Activated naive CD8-positive, alpha-beta T cell treated with anti-CD3 and anti-CD28 coated beads for 36 hours (primary cell): ENCODE measurements at regions not wholly inside any gene's neighbourhood (a gene's known extent, or its start where the extent isn't known, plus 50 kb on each side); places are given as distances from the start of the nearest gene placed in this dataset.
"Not testable (repeated sequence)": the region's sequence is repeated elsewhere in the genome, so short reads cannot be mapped to it uniquely, and the experiment has no call there.

Experiments
- DNase-seq: peaks from one replicate; pipeline ENCODE4 v3.0.0; 2021
- H3K27ac Mint-ChIP-seq: one replicate; pipeline ENCODE4 v1.8.0; 2022; ENCODE audit warnings: mild to moderate bottlenecking, moderate library complexity, mixed read lengths
- H3K27me3 Mint-ChIP-seq: one replicate; pipeline ENCODE4 v1.8.0; 2022; ENCODE audit warnings: mild to moderate bottlenecking, mixed read lengths
- H3K36me3 Mint-ChIP-seq: one replicate; pipeline ENCODE4 v1.8.0; 2021; ENCODE audit warnings: mild to moderate bottlenecking, mixed read lengths
- H3K4me1 Mint-ChIP-seq: one replicate; pipeline ENCODE4 v1.8.0; 2021; ENCODE audit warnings: mixed read lengths
- H3K4me3 Mint-ChIP-seq: one replicate; pipeline ENCODE4 v1.8.0; 2022; ENCODE audit warnings: mild to moderate bottlenecking, moderate library complexity, mixed read lengths
- H3K9me3 Mint-ChIP-seq: one replicate; pipeline ENCODE4 v1.8.0; 2022; ENCODE audit warnings: mixed read lengths

- no peak for DNase-seq
- Mint-ChIP-seq H3K36me3 (no peaks in the 10 kb centered on the region), H3K27me3 (no peaks in the 10 kb centered on the region), H3K4me1 (no peaks in the 10 kb centered on the region), H3K9me3 (peaks cover 2% of the 10 kb centered on the region), H3K27ac (no peak overlapping the region), H3K4me3 (no peak overlapping the region)
Measured at GRCh38 chr9:13439685-13440476, 160.4 kb upstream of the MPDZ start.

- H3K4me3 Mint-ChIP-seq = no peak overlapping the region
- no peaks in the 10 kb centered on the region for H3K9me3 Mint-ChIP-seq
- no peaks in the 10 kb centered on the region for H3K4me1 Mint-ChIP-seq
- no peak overlapping the region for H3K27ac Mint-ChIP-seq
- no peaks in the 10 kb centered on the region for H3K27me3 Mint-ChIP-seq
- DNase-seq = no peak
- H3K36me3 Mint-ChIP-seq = no peaks in the 10 kb centered on the region
Measured at GRCh38 chr9:13437866-13438265, 158.4 kb upstream of the MPDZ start.

GRCh38 chr9:13436591-13436990, 157.1 kb upstream of the MPDZ start:
- Mint-ChIP-seq H3K9me3 (no peaks in the 10 kb centered on the region), H3K27me3 (no peaks in the 10 kb centered on the region), H3K4me1 (no peaks in the 10 kb centered on the region), H3K36me3 (no peaks in the 10 kb centered on the region), H3K4me3 (no peak overlapping the region), H3K27ac (no peak overlapping the region)
- no peak for DNase-seq

DNA sequence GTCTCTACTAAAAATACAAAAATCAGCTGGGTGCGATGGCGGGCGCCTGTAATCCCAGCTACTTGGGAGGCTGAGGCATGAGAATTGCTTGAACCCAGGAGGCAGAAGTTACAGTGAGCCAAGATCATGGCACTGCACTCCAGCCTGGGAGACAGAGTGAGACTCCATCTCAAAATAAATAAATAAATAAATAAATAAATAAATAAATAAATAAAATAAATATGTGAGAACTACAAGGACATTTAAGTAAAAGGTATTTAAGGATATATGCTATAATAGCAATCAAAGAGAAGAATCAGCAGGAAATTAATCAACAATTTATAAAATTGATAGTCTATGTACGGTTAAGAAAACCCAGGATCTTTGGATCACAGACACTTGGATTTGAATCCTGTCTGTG, 154.0 kb upstream of the MPDZ start:
- H3K27ac Mint-ChIP-seq = not testable (repeated sequence)

DNA sequence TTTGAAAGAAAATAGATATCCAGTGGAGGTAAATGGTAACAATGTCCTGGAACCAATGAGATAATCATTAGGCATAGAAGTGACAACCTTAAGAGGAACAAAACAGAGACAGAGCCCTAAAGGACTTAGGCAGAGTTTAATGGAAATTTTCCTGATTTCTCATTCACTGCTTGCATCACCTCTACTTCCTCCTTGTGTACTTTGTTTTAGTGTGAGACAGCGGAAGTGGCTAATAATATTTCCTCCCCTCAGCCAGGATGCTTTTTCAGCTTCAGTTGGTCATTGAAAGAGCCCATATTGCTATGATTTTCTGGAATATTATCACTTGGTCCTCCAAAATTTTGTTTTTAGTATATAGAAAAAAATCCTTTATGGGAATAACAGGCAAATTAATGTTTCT, 153.4 kb upstream of the MPDZ start:
- Mint-ChIP-seq H3K27ac (no peak overlapping the region), H3K4me3 (no peak overlapping the region), H3K27me3 (no peaks in the 10 kb centered on the region), H3K36me3 (no peaks in the 10 kb centered on the region), H3K4me1 (no peaks in the 10 kb centered on the region), H3K9me3 (no peaks in the 10 kb centered on the region)
- DNase-seq = no peak

More for the DNA sequence above, 154.0 kb upstream of the MPDZ start:
- not testable (repeated sequence) for H3K4me3 Mint-ChIP-seq, H3K4me1 Mint-ChIP-seq, H3K9me3 Mint-ChIP-seq, DNase-seq, H3K27me3 Mint-ChIP-seq, H3K36me3 Mint-ChIP-seq

DNA sequence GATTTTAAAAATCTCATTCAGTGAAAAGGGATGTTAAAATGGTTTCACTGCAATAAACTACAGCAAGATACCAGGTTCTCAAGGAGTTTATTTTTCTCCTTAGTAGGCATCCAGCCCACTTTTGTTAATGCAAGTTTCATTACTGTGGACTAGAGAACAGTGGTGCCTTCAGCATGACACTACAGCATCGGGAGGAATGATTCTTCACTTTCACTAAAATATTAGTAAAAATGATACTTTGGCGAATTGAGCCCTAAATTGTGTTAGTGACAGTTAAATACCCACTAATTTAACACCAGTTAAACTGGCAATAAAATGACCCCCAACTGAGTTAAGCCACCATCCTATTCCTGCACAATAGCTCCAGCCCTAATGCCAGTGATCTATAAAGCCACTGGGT, 152.2 kb upstream of the MPDZ start:
- no peak for DNase-seq
- H3K9me3 Mint-ChIP-seq = no peaks in the 10 kb centered on the region
- H3K27ac Mint-ChIP-seq = no peak overlapping the region
- no peak overlapping the region for H3K4me3 Mint-ChIP-seq
- H3K36me3 Mint-ChIP-seq = no peaks in the 10 kb centered on the region
- no peaks in the 10 kb centered on the region for H3K27me3 Mint-ChIP-seq
- no peaks in the 10 kb centered on the region for H3K4me1 Mint-ChIP-seq

- Mint-ChIP-seq H3K4me1 (no peaks in the 10 kb centered on the region), H3K27ac (no peak overlapping the region), H3K9me3 (peaks cover 2% of the 10 kb centered on the region), H3K27me3 (no peaks in the 10 kb centered on the region), H3K36me3 (no peaks in the 10 kb centered on the region), H3K4me3 (no peak overlapping the region)
- DNase-seq = no peak
Measured at GRCh38 chr9:13431222-13431536, 151.7 kb upstream of the MPDZ start.

GRCh38 chr9:13430368-13431221, 151.1 kb upstream of the MPDZ start:
- no peaks in the 10 kb centered on the region for H3K27me3 Mint-ChIP-seq
- DNase-seq = no peak
- H3K27ac Mint-ChIP-seq = no peak overlapping the region
- H3K9me3 Mint-ChIP-seq = peaks cover 2% of the 10 kb centered on the region
- H3K36me3 Mint-ChIP-seq = no peaks in the 10 kb centered on the region
- H3K4me3 Mint-ChIP-seq = no peak overlapping the region
- no peaks in the 10 kb centered on the region for H3K4me1 Mint-ChIP-seq

GRCh38 chr9:13429301-13430190, 150.1 kb upstream of the MPDZ start:
- Mint-ChIP-seq H3K4me1 (no peaks in the 10 kb centered on the region), H3K4me3 (no peak overlapping the region), H3K9me3 (peaks cover 2% of the 10 kb centered on the region), H3K27me3 (no peaks in the 10 kb centered on the region), H3K36me3 (no peaks in the 10 kb centered on the region), H3K27ac (no peak overlapping the region)
- DNase-seq = no peak

DNA sequence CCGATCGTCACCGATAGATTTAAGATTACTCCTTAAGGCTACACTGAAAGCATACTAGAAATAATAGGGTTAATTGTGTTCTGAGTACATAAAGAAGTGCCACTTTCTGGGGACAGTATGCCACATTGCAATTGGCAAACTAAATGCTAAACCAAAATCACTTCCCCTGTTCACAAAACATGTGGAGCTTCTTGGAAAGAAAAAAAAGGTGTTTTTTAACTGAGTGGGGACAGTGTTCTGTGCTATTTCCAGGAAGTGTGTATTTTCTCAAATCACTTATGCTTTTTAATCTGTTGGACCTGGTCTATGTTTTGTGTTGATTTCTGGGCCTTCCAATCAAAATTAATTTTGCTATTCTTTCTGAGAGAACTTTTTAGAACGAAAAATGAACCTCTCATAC, 149.3 kb upstream of the MPDZ start:
- Mint-ChIP-seq H3K4me1 (no peaks in the 10 kb centered on the region), H3K9me3 (peaks cover 2% of the 10 kb centered on the region), H3K36me3 (no peaks in the 10 kb centered on the region), H3K4me3 (no peak overlapping the region), H3K27me3 (no peaks in the 10 kb centered on the region), H3K27ac (no peak overlapping the region)
- DNase-seq = no peak

DNA sequence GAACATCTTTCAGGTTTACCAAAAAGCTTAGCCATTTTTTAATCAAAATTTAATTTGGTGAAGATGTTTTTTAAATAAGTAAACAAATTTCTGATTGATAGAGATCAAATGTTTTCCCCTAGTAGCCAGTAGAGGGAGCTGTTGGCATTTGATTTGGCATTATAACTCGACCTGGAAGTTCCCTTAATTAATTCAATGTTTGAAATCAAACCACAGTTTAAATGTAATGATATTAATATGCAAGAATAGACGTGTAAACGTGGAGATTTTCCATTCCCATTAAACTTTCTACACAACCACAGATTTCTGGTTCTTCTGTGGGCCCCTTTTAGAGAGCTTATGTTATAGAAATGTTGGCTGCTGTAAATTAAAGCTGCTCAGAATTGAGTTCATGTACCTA, 148.1 kb upstream of the MPDZ start:
- Mint-ChIP-seq H3K27ac (no peak overlapping the region), H3K36me3 (no peaks in the 10 kb centered on the region), H3K4me3 (no peak overlapping the region), H3K9me3 (peaks cover 2% of the 10 kb centered on the region), H3K4me1 (no peaks in the 10 kb centered on the region), H3K27me3 (no peaks in the 10 kb centered on the region)
- no peak for DNase-seq

- Mint-ChIP-seq H3K4me1 (no peaks in the 10 kb centered on the region), H3K27me3 (no peaks in the 10 kb centered on the region), H3K36me3 (no peaks in the 10 kb centered on the region), H3K27ac (no peak overlapping the region), H3K4me3 (no peak overlapping the region), H3K9me3 (peaks cover 2% of the 10 kb centered on the region)
- DNase-seq = no peak
Measured at GRCh38 chr9:13426606-13427005, 147.1 kb upstream of the MPDZ start.

DNA sequence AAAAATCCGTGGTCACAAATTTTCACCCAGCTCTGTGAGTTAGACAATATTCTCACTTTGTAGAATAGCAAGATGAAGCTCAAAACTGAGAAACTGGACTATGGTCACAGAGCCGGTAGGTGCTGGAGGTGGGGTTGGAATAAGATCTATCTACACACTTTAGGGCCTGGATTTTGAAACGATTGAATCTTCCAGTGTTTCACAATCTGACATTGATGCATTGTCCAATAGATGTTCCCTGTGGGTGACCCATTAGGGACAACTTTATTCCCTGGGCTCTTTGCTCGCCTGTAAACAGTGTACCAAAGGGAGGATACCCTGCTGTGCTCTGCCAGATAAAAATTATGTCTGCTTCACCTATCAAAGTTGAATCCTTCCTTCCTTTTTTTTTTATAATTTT, 145.4 kb upstream of the MPDZ start:
- H3K9me3 Mint-ChIP-seq = peaks cover 2% of the 10 kb centered on the region
- H3K4me1 Mint-ChIP-seq = no peaks in the 10 kb centered on the region
- no peak overlapping the region for H3K4me3 Mint-ChIP-seq

GRCh38 chr9:13424204-13424603, 144.7 kb upstream of the MPDZ start:
- Mint-ChIP-seq H3K4me3 (no peak overlapping the region), H3K4me1 (no peaks in the 10 kb centered on the region), H3K9me3 (peaks cover 2% of the 10 kb centered on the region), H3K36me3 (no peaks in the 10 kb centered on the region), H3K27me3 (no peaks in the 10 kb centered on the region), H3K27ac (no peak overlapping the region)
- DNase-seq = no peak

More for the DNA sequence above, 145.4 kb upstream of the MPDZ start:
- no peak for DNase-seq
- Mint-ChIP-seq H3K36me3 (no peaks in the 10 kb centered on the region), H3K27me3 (no peaks in the 10 kb centered on the region), H3K27ac (no peak overlapping the region)

DNA sequence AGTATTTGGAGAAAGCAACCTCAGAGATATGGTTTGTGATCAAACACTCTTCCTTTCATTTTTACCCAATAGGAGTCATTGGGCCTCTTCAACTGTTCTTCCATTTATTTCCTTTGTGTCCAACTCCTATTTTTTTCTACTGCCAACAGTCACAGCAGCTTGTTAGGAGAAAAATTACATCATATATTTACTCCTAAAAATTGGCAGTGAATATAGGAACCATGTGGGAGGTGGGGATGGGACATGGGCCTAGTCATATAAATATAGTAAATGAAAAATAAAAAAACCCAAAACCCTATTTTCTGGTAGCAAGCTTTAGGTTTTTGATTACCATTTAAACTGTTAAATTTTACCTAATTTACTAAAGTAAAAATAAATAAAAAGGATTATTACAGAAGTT, 134.9 kb upstream of the MPDZ start:
- peaks cover 2% of the 10 kb centered on the region for H3K9me3 Mint-ChIP-seq
- H3K27ac Mint-ChIP-seq = no peak overlapping the region
- no peak for DNase-seq
- no peak overlapping the region for H3K4me3 Mint-ChIP-seq
- no peaks in the 10 kb centered on the region for H3K36me3 Mint-ChIP-seq
- no peaks in the 10 kb centered on the region for H3K4me1 Mint-ChIP-seq
- H3K27me3 Mint-ChIP-seq = no peaks in the 10 kb centered on the region
